GM12872 (cell line): ENCODE measurements at regions not wholly inside any gene's neighbourhood (a gene's known extent, or its start where the extent isn't known, plus 50 kb on each side); places are given as distances from the start of the nearest gene placed in this dataset.

Experiments
- TF ChIP-seq, protein P1 (sequence below): IDR thresholded peaks from 3 replicates; pipeline ENCODE4 v1.5.1; 2011; ENCODE audit warnings: low read depth, mild to moderate bottlenecking, low read length, moderate library complexity; ENCODE audit not compliant: insufficient read depth

DNA sequence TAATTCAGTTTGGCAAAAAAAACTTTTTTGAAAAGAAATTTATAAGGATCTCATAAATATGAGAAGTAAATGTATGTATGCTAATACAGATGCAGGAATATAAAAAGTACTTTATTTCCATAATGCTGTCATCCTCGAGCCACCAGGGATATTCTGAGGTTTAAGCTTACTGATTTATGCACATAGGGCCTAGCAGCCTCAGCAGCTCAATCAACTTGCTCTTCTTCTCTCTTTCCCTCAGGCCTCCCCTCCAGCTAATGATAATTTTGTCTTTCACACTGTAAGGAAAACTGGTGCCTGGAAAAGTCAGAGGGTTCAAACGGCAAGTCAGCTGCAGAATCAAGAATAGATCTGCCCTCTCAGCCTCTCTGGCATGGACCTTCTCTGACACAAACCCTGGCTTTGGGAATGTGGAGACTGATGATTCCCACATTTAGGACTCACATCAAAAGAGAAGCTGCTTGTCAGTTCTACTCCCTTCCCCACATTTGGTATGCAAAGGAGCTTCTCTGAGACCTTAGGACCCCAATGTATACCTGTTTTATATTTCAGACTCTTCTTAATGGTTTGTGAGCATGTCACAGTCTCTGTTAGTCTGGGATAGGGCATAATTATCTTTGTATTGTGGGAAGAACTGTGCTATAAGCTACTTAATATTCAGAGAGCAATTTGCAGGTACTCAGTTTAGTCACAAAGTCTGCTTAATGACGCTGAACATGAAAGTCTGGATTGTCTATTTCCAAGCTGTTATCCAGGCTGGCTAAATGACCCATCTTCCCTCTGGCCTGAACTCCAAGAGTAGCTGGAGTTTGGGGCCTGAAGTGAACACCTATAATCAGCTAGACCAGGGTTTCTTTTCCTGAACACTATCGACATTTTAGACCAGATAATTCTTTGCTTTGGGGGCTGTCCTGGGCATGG is 52.1 kb upstream of the DIPK1A start:
- TF ChIP-seq, protein P1, sequence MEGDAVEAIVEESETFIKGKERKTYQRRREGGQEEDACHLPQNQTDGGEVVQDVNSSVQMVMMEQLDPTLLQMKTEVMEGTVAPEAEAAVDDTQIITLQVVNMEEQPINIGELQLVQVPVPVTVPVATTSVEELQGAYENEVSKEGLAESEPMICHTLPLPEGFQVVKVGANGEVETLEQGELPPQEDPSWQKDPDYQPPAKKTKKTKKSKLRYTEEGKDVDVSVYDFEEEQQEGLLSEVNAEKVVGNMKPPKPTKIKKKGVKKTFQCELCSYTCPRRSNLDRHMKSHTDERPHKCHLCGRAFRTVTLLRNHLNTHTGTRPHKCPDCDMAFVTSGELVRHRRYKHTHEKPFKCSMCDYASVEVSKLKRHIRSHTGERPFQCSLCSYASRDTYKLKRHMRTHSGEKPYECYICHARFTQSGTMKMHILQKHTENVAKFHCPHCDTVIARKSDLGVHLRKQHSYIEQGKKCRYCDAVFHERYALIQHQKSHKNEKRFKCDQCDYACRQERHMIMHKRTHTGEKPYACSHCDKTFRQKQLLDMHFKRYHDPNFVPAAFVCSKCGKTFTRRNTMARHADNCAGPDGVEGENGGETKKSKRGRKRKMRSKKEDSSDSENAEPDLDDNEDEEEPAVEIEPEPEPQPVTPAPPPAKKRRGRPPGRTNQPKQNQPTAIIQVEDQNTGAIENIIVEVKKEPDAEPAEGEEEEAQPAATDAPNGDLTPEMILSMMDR, result no peak

DNA sequence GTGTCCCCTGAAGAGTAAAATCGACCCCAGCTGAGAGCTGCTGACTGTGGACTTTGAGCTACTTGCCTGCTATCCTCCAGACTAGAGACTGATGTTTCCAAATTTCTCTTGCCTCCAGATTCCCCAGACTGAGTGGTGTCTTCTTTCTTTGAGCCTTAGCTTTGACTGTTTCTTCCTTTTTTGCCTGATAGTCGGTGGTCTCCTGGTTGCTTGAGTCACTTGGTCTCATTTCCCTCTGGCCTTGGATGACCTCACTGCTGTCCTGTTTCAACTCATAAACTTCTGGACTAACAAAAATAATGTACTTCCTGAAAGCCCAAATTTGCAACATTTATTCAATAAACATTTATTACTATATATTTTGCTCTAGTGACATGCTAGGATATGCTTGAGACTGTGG is 52.9 kb upstream of the DIPK1A start:
- TF ChIP-seq, protein P1, result no peak

DNA sequence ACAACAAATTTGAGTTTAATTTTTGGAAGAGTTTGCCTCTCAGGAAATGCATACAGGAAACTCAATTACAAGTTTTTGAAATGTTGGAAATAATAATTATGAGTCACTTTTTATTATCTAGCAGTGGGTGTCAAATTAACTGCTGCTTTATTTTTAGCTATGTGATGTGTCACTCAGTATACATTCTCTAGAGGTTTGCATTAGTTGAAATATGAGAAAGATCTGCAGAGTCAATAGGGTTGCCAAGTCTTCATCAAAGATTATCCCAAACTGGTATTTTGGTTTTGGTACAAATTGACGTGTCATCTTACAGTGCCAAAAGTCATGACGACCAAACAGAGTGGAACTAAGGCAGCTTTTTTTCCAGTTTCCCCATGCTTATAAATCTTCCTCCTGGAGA is 54.3 kb upstream of the DIPK1A start:
- TF ChIP-seq, protein P1, result no peak

DNA sequence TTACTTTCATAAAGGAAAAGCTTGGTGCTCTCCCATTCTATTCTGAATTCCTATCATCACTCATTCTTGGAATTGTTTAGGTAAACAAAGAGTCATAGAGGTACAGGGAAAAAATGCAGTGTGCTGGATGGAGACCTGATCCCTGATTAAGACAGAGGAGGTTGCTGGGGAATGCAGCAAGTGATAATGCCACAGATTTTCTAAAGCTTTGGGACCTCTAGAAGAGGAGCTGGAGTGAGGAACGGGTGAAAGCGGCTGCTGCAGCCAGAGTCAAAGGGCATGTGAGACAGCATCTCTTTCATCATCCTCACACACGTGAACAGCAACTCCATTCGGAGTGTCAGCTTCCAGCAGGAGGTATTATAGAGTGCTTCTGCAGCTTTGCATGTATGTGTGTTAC is 54.9 kb upstream of the DIPK1A start:
- TF ChIP-seq, protein P1, result no peak

DNA sequence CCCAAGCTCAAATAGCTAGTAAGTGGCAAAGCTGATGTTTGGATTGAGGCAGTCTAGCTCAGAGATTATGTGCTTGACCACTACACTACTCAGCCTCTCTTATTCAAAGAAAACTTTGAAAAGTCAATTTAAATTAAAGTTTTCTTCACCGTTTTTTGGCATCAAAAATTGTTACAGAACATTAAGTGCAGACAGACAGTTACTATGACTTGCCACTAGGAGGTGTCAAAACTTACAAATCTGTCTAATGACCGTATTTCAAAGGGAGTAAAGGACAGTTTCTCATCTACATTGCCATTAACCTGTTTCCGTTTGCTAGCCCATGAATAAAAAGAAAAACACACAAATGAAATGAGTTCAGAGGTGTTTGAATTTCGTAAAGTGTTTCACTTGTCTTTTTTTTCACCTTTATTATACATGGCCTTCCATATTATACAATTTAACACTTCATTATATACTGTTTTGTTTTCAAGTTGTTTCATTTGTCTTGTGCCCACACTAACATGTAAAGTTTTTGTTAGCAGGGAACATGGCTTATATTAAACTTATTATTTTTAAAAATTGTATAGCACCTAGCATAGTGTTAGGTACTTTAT is 57.4 kb upstream of the MTF2 start:
- TF ChIP-seq, protein P1, result peak; percentile 79

DNA sequence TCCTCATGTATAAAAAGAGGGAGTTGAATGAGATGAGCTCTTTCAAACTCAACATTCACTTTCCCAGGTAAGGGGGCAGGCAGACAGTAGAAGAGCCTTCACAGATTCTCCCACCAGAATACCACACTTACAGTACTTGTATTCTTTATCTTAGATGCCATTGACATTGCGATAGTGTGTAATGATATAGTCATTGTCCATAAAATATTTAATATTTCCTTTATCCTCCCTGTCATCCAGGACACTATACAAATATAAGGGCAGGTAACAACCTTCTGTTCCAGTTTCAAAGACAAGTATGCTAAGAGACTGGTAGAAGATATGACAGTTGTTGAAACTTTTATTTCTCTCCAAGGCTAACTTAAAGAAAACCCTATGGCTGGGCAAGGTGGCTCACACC is 56.5 kb upstream of the MTF2 start:
- TF ChIP-seq, protein P1, result no peak

DNA sequence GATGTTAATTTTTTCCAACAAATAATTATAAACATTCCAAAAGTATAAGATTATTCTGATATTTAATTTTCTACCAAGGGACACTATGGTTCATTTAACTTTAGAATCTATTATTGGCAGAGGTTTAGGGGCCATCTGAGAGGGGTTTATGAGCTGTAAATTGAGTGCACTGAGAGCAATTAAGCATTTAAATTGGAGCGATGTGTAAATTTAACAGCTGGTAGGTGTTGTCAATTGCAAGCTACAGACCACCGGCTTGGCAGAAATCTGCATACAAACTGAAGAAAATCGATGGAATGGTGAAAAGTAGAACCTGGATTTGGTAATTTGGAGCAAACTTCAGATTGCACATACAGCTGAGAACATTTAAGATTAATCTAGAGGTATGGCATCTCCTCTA is 55.8 kb upstream of the MTF2 start:
- TF ChIP-seq, protein P1, result no peak
